ENCODE measurements at regions not wholly inside any gene's neighbourhood (a gene's known extent, or its start where the extent isn't known, plus 50 kb on each side); places are given as distances from the start of the nearest gene placed in this dataset.

- Histone ChIP-seq H3K4me2 (ENCODE audit: low read depth, low read length) (no peak overlapping the region), H3K79me2 (ENCODE audit: insufficient read depth, low read length) (no peaks in the 10 kb centered on the region), H3K36me3 (replicated peaks in 1 of 2; ENCODE audit: control insufficient read depth in 1 of 2, insufficient read depth in 2 of 2, low read length in 2 of 2) (no peaks in the 10 kb centered on the region), H2AFZ (ENCODE audit: low read length) (no peak overlapping the region), H3K4me1 (ENCODE audit: insufficient read depth, low read length) (no peaks in the 10 kb centered on the region), H4K20me1 (ENCODE audit: insufficient read depth, low read length) (no peaks in the 10 kb centered on the region), H3K4me3 (replicated peaks in 1 of 3; ENCODE audit: insufficient read depth in 1 of 3, low read depth in 2 of 3, low read length in 3 of 3) (no peak overlapping the region), H3K9ac (ENCODE audit: insufficient read depth, low read depth, low read length) (no peak overlapping the region), H3K27ac (ENCODE audit: extremely low read length, insufficient read depth, low read length) (no peak overlapping the region), H3K9me3 (ENCODE audit: low read length) (peaks cover 92% of the 10 kb centered on the region), H3K27me3 (ENCODE audit: control insufficient read depth in 1 of 2, insufficient read depth in 2 of 2, low read length in 2 of 2) (no peaks in the 10 kb centered on the region)
- ATAC-seq (no peak), DNase-seq (ENCODE audit: low spot score) (no peak), FAIRE-seq (no peak)
- in situ Hi-C loops (cut with HindIII; ENCODE audit: extremely low pct_ligation_motif_present, low pct_unique_long_range_greater_than_20kb), result no loop called here
- TF ChIP-seq ZBTB43 (CRISPR knock-in tag; conservative IDR thresholded peaks at IDR 0.05), result no peak
- TF ChIP-seq, protein P1, sequence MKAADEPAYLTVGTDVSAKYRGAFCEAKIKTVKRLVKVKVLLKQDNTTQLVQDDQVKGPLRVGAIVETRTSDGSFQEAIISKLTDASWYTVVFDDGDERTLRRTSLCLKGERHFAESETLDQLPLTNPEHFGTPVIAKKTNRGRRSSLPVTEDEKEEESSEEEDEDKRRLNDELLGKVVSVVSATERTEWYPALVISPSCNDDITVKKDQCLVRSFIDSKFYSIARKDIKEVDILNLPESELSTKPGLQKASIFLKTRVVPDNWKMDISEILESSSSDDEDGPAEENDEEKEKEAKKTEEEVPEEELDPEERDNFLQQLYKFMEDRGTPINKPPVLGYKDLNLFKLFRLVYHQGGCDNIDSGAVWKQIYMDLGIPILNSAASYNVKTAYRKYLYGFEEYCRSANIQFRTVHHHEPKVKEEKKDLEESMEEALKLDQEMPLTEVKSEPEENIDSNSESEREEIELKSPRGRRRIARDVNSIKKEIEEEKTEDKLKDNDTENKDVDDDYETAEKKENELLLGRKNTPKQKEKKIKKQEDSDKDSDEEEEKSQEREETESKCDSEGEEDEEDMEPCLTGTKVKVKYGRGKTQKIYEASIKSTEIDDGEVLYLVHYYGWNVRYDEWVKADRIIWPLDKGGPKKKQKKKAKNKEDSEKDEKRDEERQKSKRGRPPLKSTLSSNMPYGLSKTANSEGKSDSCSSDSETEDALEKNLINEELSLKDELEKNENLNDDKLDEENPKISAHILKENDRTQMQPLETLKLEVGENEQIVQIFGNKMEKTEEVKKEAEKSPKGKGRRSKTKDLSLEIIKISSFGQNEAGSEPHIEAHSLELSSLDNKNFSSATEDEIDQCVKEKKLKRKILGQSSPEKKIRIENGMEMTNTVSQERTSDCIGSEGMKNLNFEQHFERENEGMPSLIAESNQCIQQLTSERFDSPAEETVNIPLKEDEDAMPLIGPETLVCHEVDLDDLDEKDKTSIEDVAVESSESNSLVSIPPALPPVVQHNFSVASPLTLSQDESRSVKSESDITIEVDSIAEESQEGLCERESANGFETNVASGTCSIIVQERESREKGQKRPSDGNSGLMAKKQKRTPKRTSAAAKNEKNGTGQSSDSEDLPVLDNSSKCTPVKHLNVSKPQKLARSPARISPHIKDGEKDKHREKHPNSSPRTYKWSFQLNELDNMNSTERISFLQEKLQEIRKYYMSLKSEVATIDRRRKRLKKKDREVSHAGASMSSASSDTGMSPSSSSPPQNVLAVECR (CRISPR knock-in tag; IDR thresholded peaks at IDR 0.05; ENCODE audit: borderline replicate concordance), result no peak
- no peak for TF ChIP-seq TOPORS (CRISPR knock-in tag; IDR thresholded peaks at IDR 0.05)
- 90% methylated on average over 4 of the region's 4 CpGs for WGBS (ENCODE audit: low lambda C conversion rate)
- POLR2A ChIA-PET, result no interaction called here
- CTCF ChIA-PET (ENCODE audit: low intra/inter-chr PET ratio, low total read pairs), result no interaction called here
- BruUV-seq (replicated peaks), result no TSS peak
- intact Hi-C loops (cut with micrococcal nuclease; ENCODE audit: unreplicated experiment), result no loop called here
These were observed 556.9 kb upstream of the SLIT2 start for GRCh38 chr4:19694812-19695211.

Measured in HepG2 (cell line).